Vagina (tissue), 2 donors: ENCODE measurements at regions not wholly inside any gene's neighbourhood (a gene's known extent, or its start where the extent isn't known, plus 50 kb on each side); places are given as distances from the start of the nearest gene placed in this dataset.

Experiments used
- CTCF ChIP-seq, 3 experiments: fragments of 450-650 bp in 2 of 3; fragments of 200-600 bp in 1 of 3; sonication (generic) in 1 of 3; IDR thresholded peaks; one replicate each; pipeline ENCODE4 v1.5.1; 2017 to 2019; ENCODE audit warnings: antibody characterized with exemption in 3 of 3, mild to moderate bottlenecking in 2 of 3, moderate library complexity in 2 of 3
- POLR2A ChIP-seq, 2 donors: fragments of 450-650 bp; IDR thresholded peaks; one replicate each; pipeline ENCODE4 v1.6.1; 2017; ENCODE audit warnings: antibody characterized with exemption in 2 of 2, mild to moderate bottlenecking in 2 of 2, moderate library complexity in 2 of 2

- no peak for TF ChIP-seq CTCF (IDR thresholded peaks at IDR 0.05)
- no peak for TF ChIP-seq POLR2A (IDR thresholded peaks at IDR 0.05)
Measured at GRCh38 chrX:138254001-138254400, 457.5 kb downstream of the FGF13 start.
